Panc1 (cell line): ENCODE measurements at regions not wholly inside any gene's neighbourhood (a gene's known extent, or its start where the extent isn't known, plus 50 kb on each side); places are given as distances from the start of the nearest gene placed in this dataset.

Experiments used
- ATAC-seq: fragments of 200-7000 bp; cut with Tn5 transposase; 2 replicates; pipeline ENCODE4 v1.9.1; 2020; ENCODE audit warnings: mild to moderate bottlenecking, moderate library complexity
- BruUV-seq: library from RNA; stranded (reverse); fragments of 400-500 nt; replicated peaks from 2 replicates; lab custom pipeline; 2021; lab: Mats Ljungman, UMichigan
- CTCF ChIA-PET: fragments of 300-600 bp; sonication (Branson Sonifier 250); formaldehyde crosslinking; loops from one replicate; lab custom pipeline; 2022; ENCODE audit warnings: antibody characterized with exemption; lab: Charles Lee
- POLR2A ChIA-PET: fragments of 300-600 bp; sonication (Branson Sonifier 250); formaldehyde crosslinking; loops from one replicate; lab custom pipeline; 2022; ENCODE audit warnings: antibody characterized with exemption; lab: Charles Lee
- DNase-seq: peaks from one replicate; pipeline ENCODE4 v3.0.0-alpha.2; 2010; ENCODE audit warnings: low read depth, low spot score
- H3K27ac ChIP-seq: 2 replicates; pipeline ENCODE4 v1.5.1; 2011; ENCODE audit warnings: mild to moderate bottlenecking, low read length, inconsistent platforms
- H3K27me3 ChIP-seq: fragments of 200-500 bp; sonication (Bioruptor generic); 2 replicates; pipeline ENCODE4 v1.6.0; 2014; ENCODE audit warnings: low read length, inconsistent platforms; ENCODE audit not compliant: control insufficient read depth, insufficient read depth
- H3K36me3 ChIP-seq: fragments of 200-500 bp; sonication (Bioruptor generic); 2 replicates; pipeline ENCODE4 v1.5.1; 2014; ENCODE audit warnings: inconsistent platforms, mild to moderate bottlenecking, low read length, moderate library complexity; ENCODE audit not compliant: control insufficient read depth, insufficient read depth
- H3K4me1 ChIP-seq: 2 replicates; pipeline ENCODE4 v1.5.1; 2011; ENCODE audit warnings: inconsistent platforms, mild to moderate bottlenecking, low read length, moderate library complexity; ENCODE audit not compliant: control insufficient read depth, insufficient read depth
- H3K4me3 ChIP-seq, 2 experiments: 2 replicates each; pipeline ENCODE4 v1.5.1; 2011 to 2012; ENCODE audit warnings: low read depth in 2 of 2, low read length in 2 of 2, mild to moderate bottlenecking in 2 of 2, inconsistent platforms in 1 of 2, moderate library complexity in 1 of 2
- H3K9me3 ChIP-seq: fragments of 200-500 bp; sonication (Bioruptor generic); 2 replicates; pipeline ENCODE4 v1.5.1; 2014; ENCODE audit warnings: low read depth, mild to moderate bottlenecking, inconsistent platforms, low read length, moderate library complexity; ENCODE audit not compliant: control insufficient read depth, insufficient read depth
- CTCF ChIP-seq: fragments of 450-650 bp; IDR thresholded peaks from 2 replicates; pipeline ENCODE4 v1.5.1; 2017; ENCODE audit warnings: mild to moderate bottlenecking
- POLR2AphosphoS5 ChIP-seq: IDR thresholded peaks from 2 replicates; pipeline ENCODE4 v1.6.1; 2012; ENCODE audit warnings: mild to moderate bottlenecking, low read depth, low read length, moderate library complexity
- REST ChIP-seq, 2 experiments: IDR thresholded peaks; 2 replicates each; pipeline ENCODE4 v1.6.1; 2011 to 2012; ENCODE audit warnings: low read depth in 2 of 2, control low read depth in 1 of 2, low read length in 1 of 2, mild to moderate bottlenecking in 1 of 2, moderate library complexity in 1 of 2; ENCODE audit not compliant: insufficient read depth in 1 of 2
- SIN3A ChIP-seq: IDR thresholded peaks from 2 replicates; pipeline ENCODE4 v1.6.1; 2012; ENCODE audit warnings: low read depth, mild to moderate bottlenecking, low read length, moderate library complexity, borderline replicate concordance; ENCODE audit not compliant: insufficient read depth
- TCF7L2 ChIP-seq: IDR thresholded peaks from 2 replicates; pipeline ENCODE4 v1.6.1; 2011; ENCODE audit warnings: mild to moderate bottlenecking, low read depth, low read length, inconsistent platforms
- in situ Hi-C: cut with HindIII; loops from 2 replicates; pipeline ENCODE4 v1.10.0; 2016; ENCODE audit warnings: low sequenced_read_pairs, low pct_unique_long_range_greater_than_20kb
- intact Hi-C: fragments of 100-400 bp; cut with micrococcal nuclease; formaldehyde crosslinking; loops from one replicate; pipeline ENCODE4 v1.10.0; 2022; ENCODE audit not compliant: unreplicated experiment

GRCh38 chr13:89737051-89737450, 1610.4 kb upstream of the MIR17HG start:
- ChIA-PET CTCF (no interaction called here), POLR2A (no interaction called here)
- in situ Hi-C loops (no loop called here), intact Hi-C loops (no loop called here)
- Histone ChIP-seq H3K36me3 (no peaks in the 10 kb centered on the region), H3K4me1 (no peaks in the 10 kb centered on the region), H3K4me3 (no peak overlapping the region), H3K9me3 (no peaks in the 10 kb centered on the region), H3K27me3 (no peaks in the 10 kb centered on the region), H3K27ac (no peak overlapping the region)
- no TSS peak for BruUV-seq
- TF ChIP-seq REST (IDR thresholded peaks at IDR 0.05; ENCODE audit: insufficient read depth in 1 of 2, low read depth in 2 of 2, low read length in 1 of 2) (no peak), CTCF (no peak), POLR2AphosphoS5 (no peak), SIN3A (no peak), TCF7L2 (no peak)
- DNase-seq (no peak), ATAC-seq (no peak)

DNA sequence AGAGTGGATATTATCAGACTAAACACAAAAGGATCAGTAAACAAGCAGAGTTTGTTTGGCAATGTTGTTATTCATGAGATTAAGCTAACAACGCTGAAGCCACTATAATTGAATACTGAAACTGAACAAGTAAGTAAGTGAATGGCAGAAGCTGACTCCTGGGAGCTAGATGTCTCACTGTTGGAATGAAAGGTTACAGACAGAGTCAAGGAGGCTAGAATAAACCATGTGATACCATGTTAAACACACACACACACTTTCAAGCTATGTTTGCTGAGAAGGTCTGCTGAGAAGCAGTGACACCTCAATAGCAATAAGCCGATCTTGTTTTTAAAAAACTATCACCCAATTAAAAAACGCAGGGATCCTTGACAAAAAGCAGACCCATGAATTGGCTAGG, 1609.4 kb upstream of the MIR17HG start:
- Histone ChIP-seq H3K4me1 (no peaks in the 10 kb centered on the region), H3K27ac (no peak overlapping the region), H3K4me3 (no peak overlapping the region), H3K27me3 (no peaks in the 10 kb centered on the region), H3K36me3 (no peaks in the 10 kb centered on the region), H3K9me3 (no peaks in the 10 kb centered on the region)
- POLR2A ChIA-PET: no interaction called here
- intact Hi-C loops (no loop called here), in situ Hi-C loops (no loop called here)
- CTCF ChIA-PET: no interaction called here
- TF ChIP-seq POLR2AphosphoS5: no peak
- no peak for TF ChIP-seq SIN3A
- TF ChIP-seq REST (IDR thresholded peaks at IDR 0.05; ENCODE audit: insufficient read depth in 1 of 2, low read depth in 2 of 2, low read length in 1 of 2): no peak
- no peak for TF ChIP-seq CTCF
- TF ChIP-seq TCF7L2: no peak
- ATAC-seq (no peak), DNase-seq (no peak)
- no TSS peak for BruUV-seq
